ENCODE measurements at regions not wholly inside any gene's neighbourhood (a gene's known extent, or its start where the extent isn't known, plus 50 kb on each side); places are given as distances from the start of the nearest gene placed in this dataset.

GRCh38 chr11:112457532-112457931 lies 196.9 kb upstream of the PLET1 start:
- no peak overlapping the region for H3K4me3 ChIP-seq (ENCODE audit: low read depth, low read length)
- TF ChIP-seq CTCF (IDR thresholded peaks at IDR 0.05; ENCODE audit: low read depth, low read length) = no peak
- in situ Hi-C loops (cut with HindIII; ENCODE audit: low sequenced_read_pairs) = no loop called here
- DNase-seq (ENCODE audit: low read depth, low spot score) = no peak

DNA sequence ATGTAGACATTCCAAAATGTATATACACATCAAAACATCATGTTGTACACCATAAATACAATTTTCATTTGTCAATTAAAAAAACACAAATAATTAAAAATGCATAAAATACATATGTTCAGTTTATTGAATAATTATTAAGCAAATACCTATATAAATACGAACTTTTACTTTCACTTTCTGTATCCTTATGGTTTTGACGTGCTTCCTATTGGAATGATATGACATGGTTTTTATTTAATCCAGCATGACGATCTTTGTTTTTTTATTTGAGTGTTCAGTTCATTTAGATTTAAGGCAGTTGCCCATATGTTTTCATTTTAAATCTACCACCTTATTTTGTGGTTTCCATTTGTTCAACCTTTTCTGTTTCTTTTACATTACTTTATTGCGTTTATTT lies 198.3 kb upstream of the PLET1 start:
- in situ Hi-C loops (cut with HindIII; ENCODE audit: low sequenced_read_pairs) = no loop called here
- no peak overlapping the region for H3K4me3 ChIP-seq (ENCODE audit: low read depth, low read length)
- DNase-seq (ENCODE audit: low read depth, low spot score) = no peak
- no peak for TF ChIP-seq CTCF (IDR thresholded peaks at IDR 0.05; ENCODE audit: low read depth, low read length)

DNA sequence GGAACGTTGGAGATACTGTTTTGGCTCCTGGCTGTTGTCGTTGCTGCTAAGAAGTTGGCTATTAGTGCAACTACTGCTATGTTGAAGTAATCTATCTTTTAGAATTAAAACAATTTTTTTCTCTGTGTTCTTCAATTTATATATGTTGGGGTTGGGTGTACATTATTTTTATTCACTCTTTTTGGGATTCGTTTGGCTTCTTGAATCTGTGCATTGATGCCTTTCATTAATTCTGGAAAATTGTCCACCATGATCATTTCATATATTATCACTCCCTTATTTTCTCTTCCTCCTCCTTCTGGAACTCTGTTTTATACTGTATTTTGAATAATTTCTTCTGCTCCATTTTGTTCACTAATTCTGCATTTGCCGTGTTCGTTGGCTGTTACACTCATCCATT lies 199.5 kb upstream of the PLET1 start:
- no peak for DNase-seq (ENCODE audit: low read depth, low spot score)
- in situ Hi-C loops (cut with HindIII; ENCODE audit: low sequenced_read_pairs) = no loop called here
- no peak for TF ChIP-seq CTCF (IDR thresholded peaks at IDR 0.05; ENCODE audit: low read depth, low read length)
- H3K4me3 ChIP-seq (ENCODE audit: low read depth, low read length) = no peak overlapping the region

DNA sequence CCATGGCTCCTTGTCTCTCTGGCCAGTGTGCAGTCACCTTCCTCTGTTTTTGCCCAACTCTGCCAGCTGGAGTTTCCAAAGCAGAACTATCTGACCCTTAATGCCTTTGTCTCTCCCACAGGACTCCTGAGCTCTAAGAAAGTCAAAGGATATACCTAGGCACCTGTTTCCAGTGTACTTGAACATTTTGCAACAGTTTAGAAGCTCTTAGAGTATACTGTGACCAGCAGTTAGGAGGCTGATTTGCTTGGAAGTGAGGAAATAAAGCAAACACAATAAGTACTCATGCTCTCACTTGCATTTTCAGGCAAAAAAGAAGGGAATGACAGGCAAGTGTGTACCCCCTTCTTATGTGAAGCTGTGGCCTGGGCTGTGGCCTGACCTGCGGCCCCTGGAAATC lies 204.3 kb upstream of the PLET1 start:
- in situ Hi-C loops (cut with HindIII; ENCODE audit: low sequenced_read_pairs) = no loop called here
- no peak for TF ChIP-seq CTCF (IDR thresholded peaks at IDR 0.05; ENCODE audit: low read depth, low read length)
- no peak for DNase-seq (ENCODE audit: low read depth, low spot score)
- H3K4me3 ChIP-seq (ENCODE audit: low read depth, low read length) = no peak overlapping the region

DNA sequence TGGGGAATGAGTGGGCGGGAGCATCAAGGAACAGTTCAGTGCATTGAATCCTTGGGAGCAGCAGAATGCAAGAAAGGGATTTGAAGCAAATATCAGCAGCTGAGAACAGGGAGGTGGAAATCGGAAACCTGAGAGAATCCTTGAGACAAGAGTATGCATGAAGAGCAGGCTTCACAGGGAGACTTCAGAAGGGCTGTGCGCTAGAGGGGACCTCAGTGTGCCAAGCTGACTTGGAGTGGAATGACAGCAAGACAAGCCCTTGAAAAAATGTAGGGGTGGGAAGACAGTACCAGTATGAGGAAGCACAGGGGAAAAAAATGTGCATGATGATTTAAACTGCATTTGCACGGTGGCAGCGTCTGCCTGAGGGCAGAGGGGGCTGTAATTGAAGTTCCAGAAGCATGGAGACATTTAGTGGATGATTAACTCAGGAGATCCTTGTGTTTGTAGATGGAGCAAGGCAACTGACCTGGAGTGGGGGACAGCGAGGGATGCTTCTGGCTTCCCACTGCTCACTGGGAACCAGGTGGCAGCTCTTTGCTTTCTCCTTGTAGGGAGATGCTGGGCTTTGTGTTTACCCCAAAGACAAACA lies 204.9 kb upstream of the PLET1 start:
- H3K4me3 ChIP-seq (ENCODE audit: low read depth, low read length) = no peak overlapping the region
- DNase-seq (ENCODE audit: low read depth, low spot score) = no peak
- in situ Hi-C loops (cut with HindIII; ENCODE audit: low sequenced_read_pairs) = no loop called here
- no peak for TF ChIP-seq CTCF (IDR thresholded peaks at IDR 0.05; ENCODE audit: low read depth, low read length)

GRCh38 chr11:112467721-112468120 lies 207.1 kb upstream of the PLET1 start:
- no peak for TF ChIP-seq CTCF (IDR thresholded peaks at IDR 0.05; ENCODE audit: low read depth, low read length)
- no peak overlapping the region for H3K4me3 ChIP-seq (ENCODE audit: low read depth, low read length)
- in situ Hi-C loops (cut with HindIII; ENCODE audit: low sequenced_read_pairs) = no loop called here
- no peak for DNase-seq (ENCODE audit: low read depth, low spot score)

DNA sequence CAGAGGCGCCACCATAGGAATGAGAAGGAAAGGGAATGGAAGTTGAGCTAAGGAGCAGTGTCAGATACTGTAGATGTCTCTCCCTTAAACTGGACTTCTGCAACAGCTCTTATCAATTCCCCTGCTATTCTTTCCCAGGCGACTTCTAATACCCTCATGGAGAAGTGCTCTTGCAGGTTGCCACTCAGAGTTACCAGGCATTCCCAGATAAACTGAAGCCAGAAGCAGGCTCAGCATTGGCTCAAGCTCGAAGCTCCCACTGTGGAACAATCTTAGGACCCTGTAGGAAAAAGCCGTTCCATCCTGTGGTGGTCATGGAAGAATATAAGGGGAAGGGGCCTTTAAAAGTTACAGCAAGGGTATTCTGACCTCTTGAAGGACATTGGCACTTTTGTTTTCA lies 208.7 kb upstream of the PLET1 start:
- H3K4me3 ChIP-seq (ENCODE audit: low read depth, low read length) = no peak overlapping the region
- DNase-seq (ENCODE audit: low read depth, low spot score) = no peak
- in situ Hi-C loops (cut with HindIII; ENCODE audit: low sequenced_read_pairs) = no loop called here
- TF ChIP-seq CTCF (IDR thresholded peaks at IDR 0.05; ENCODE audit: low read depth, low read length) = no peak
